ENCODE measurements at regions not wholly inside any gene's neighbourhood (a gene's known extent, or its start where the extent isn't known, plus 50 kb on each side); places are given as distances from the start of the nearest gene placed in this dataset.

GRCh38 chr2:67930156-67930555, 132.6 kb downstream of the C1D start:
- DNase-seq (ENCODE audit: low read depth in 4 of 4, low spot score in 2 of 4): no peak

GRCh38 chr2:67936969-67937368, 125.8 kb downstream of the C1D start:
- no peak for DNase-seq (ENCODE audit: low read depth in 4 of 4, low spot score in 2 of 4)

GRCh38 chr2:67938053-67938452, 124.8 kb downstream of the C1D start:
- no peak for DNase-seq (ENCODE audit: low read depth in 4 of 4, low spot score in 2 of 4)

- DNase-seq (ENCODE audit: low read depth in 4 of 4, low spot score in 2 of 4): no peak
These were observed 117.7 kb downstream of the C1D start for GRCh38 chr2:67945056-67945455.

GRCh38 chr2:67945940-67946339, 116.9 kb downstream of the C1D start:
- DNase-seq (ENCODE audit: low read depth in 4 of 4, low spot score in 2 of 4): peak in 1 of 4 donors; percentile 12

- DNase-seq (ENCODE audit: low read depth in 4 of 4, low spot score in 2 of 4): no peak
These were observed 114.7 kb downstream of the C1D start for GRCh38 chr2:67948057-67948456.

- no peak for DNase-seq (ENCODE audit: low read depth in 4 of 4, low spot score in 2 of 4)
These were observed 114.3 kb downstream of the C1D start for GRCh38 chr2:67948506-67948905.

GRCh38 chr2:67950018-67950417, 112.8 kb downstream of the C1D start:
- DNase-seq (ENCODE audit: low read depth in 4 of 4, low spot score in 2 of 4): no peak

GRCh38 chr2:67950919-67951318, 111.9 kb downstream of the C1D start:
- no peak for DNase-seq (ENCODE audit: low read depth in 4 of 4, low spot score in 2 of 4)

- DNase-seq (ENCODE audit: low read depth in 4 of 4, low spot score in 2 of 4): no peak
These were observed 110.7 kb downstream of the C1D start for GRCh38 chr2:67952066-67952465.

GRCh38 chr2:67954093-67954748, 108.6 kb downstream of the C1D start:
- peak in 2 of 4 donors; percentile 17 to 31 for DNase-seq (ENCODE audit: low read depth in 4 of 4, low spot score in 2 of 4)

- DNase-seq (ENCODE audit: low read depth in 4 of 4, low spot score in 2 of 4): no peak
These were observed 106.8 kb downstream of the C1D start for GRCh38 chr2:67955748-67956603.

GRCh38 chr2:67965246-67965645, 97.6 kb downstream of the C1D start:
- no peak for DNase-seq (ENCODE audit: low read depth in 4 of 4, low spot score in 2 of 4)

- DNase-seq (ENCODE audit: low read depth in 4 of 4, low spot score in 2 of 4): no peak
These were observed 92.7 kb downstream of the C1D start for GRCh38 chr2:67970071-67970470.

- DNase-seq (ENCODE audit: low read depth in 4 of 4, low spot score in 2 of 4): no peak
These were observed 92.3 kb downstream of the C1D start for GRCh38 chr2:67970542-67970941.

- no peak for DNase-seq (ENCODE audit: low read depth in 4 of 4, low spot score in 2 of 4)
These were observed 88.0 kb downstream of the C1D start for GRCh38 chr2:67974559-67975430.

- no peak for DNase-seq (ENCODE audit: low read depth in 4 of 4, low spot score in 2 of 4)
These were observed 85.3 kb downstream of the C1D start for GRCh38 chr2:67977464-67977863.

- DNase-seq (ENCODE audit: low read depth in 4 of 4, low spot score in 2 of 4): no peak
These were observed 79.8 kb downstream of the C1D start for GRCh38 chr2:67982956-67983355.

GRCh38 chr2:67984600-67984999, 78.2 kb downstream of the C1D start:
- no peak for DNase-seq (ENCODE audit: low read depth in 4 of 4, low spot score in 2 of 4)

GRCh38 chr2:67985586-67985985, 77.2 kb downstream of the C1D start:
- DNase-seq (ENCODE audit: low read depth in 4 of 4, low spot score in 2 of 4): no peak

GRCh38 chr2:67986258-67986657, 76.5 kb downstream of the C1D start:
- no peak for DNase-seq (ENCODE audit: low read depth in 4 of 4, low spot score in 2 of 4)
